Liver (tissue), 3 donors: ENCODE measurements at regions not wholly inside any gene's neighbourhood (a gene's known extent, or its start where the extent isn't known, plus 50 kb on each side); places are given as distances from the start of the nearest gene placed in this dataset.

ENCODE experiments used
- EGR1 ChIP-seq, 2 donors: IDR thresholded peaks; 2 replicates each; pipeline ENCODE4 v1.6.1; 2016 to 2018; ENCODE audit warnings: antibody characterized with exemption in 2 of 2, low read depth in 2 of 2
- FOXA1 ChIP-seq: IDR thresholded peaks from 2 replicates; pipeline ENCODE4 v1.6.1; 2016; ENCODE audit warnings: antibody characterized with exemption
- FOXA2 ChIP-seq: IDR thresholded peaks from 2 replicates; pipeline ENCODE4 v1.6.1; 2016; ENCODE audit warnings: antibody characterized with exemption
- RAD21 ChIP-seq, 2 donors: IDR thresholded peaks; 2 replicates each; pipeline ENCODE4 v1.6.1; 2016; ENCODE audit warnings: antibody characterized with exemption in 2 of 2, mild to moderate bottlenecking in 2 of 2
- YY1 ChIP-seq: IDR thresholded peaks from 2 replicates; pipeline ENCODE4 v1.6.1; 2016; ENCODE audit warnings: antibody characterized with exemption, mild to moderate bottlenecking
- TF ChIP-seq, protein P1 (sequence below): fragments of 150-350 bp; IDR thresholded peaks from 2 replicates; pipeline ENCODE4 v1.5.1; 2017; ENCODE audit warnings: improper control_type of control experiment, low read depth, low read length; ENCODE audit not compliant: missing input control
- TF ChIP-seq, protein P2 (sequence below): IDR thresholded peaks from 2 replicates; pipeline ENCODE4 v1.6.1; 2016; ENCODE audit warnings: antibody characterized with exemption
- donor health status: healthy.
- donor health status: healthy.

DNA sequence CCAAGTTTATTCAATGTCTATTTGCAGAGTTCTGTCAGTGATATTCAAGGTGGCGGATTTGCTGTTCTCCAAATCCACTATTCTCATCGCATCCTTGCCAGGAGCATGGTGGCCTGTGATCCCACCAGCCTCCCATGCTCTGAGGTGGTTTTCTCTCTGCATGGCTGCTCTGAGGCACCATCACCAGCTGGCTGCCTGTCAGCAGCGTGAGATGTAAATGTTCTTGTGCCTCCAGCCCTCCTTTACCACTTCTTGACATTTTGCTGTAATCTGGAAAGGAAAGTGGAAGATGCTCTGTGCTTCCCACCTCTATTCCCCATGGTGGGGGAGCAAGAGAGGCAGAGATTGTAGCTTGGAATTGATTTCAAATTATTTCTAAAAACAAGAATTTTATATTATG, 293.6 kb upstream of the SLC24A2 start:
- TF ChIP-seq FOXA1 = no peak
- TF ChIP-seq, protein P1, sequence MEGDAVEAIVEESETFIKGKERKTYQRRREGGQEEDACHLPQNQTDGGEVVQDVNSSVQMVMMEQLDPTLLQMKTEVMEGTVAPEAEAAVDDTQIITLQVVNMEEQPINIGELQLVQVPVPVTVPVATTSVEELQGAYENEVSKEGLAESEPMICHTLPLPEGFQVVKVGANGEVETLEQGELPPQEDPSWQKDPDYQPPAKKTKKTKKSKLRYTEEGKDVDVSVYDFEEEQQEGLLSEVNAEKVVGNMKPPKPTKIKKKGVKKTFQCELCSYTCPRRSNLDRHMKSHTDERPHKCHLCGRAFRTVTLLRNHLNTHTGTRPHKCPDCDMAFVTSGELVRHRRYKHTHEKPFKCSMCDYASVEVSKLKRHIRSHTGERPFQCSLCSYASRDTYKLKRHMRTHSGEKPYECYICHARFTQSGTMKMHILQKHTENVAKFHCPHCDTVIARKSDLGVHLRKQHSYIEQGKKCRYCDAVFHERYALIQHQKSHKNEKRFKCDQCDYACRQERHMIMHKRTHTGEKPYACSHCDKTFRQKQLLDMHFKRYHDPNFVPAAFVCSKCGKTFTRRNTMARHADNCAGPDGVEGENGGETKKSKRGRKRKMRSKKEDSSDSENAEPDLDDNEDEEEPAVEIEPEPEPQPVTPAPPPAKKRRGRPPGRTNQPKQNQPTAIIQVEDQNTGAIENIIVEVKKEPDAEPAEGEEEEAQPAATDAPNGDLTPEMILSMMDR = no peak
- no peak for TF ChIP-seq YY1
- no peak for TF ChIP-seq EGR1 (IDR thresholded peaks at IDR 0.05; ENCODE audit: low read depth in 2 of 2)
- no peak for TF ChIP-seq FOXA2
- TF ChIP-seq, protein P2, sequence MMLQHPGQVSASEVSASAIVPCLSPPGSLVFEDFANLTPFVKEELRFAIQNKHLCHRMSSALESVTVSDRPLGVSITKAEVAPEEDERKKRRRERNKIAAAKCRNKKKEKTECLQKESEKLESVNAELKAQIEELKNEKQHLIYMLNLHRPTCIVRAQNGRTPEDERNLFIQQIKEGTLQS = no peak
- no peak for TF ChIP-seq RAD21 (IDR thresholded peaks at IDR 0.05)
